Vagina (tissue), 2 donors: ENCODE measurements at regions not wholly inside any gene's neighbourhood (a gene's known extent, or its start where the extent isn't known, plus 50 kb on each side); places are given as distances from the start of the nearest gene placed in this dataset.

Experiments
- DNase-seq, 2 donors: peaks; one replicate each; pipeline ENCODE4 v3.0.0-alpha.2; 2017; ENCODE audit errors: extremely low spot score in 2 of 2
- H3K27ac ChIP-seq: fragments of 200-600 bp; sonication (generic); one replicate; pipeline ENCODE4 v1.5.1; 2019
- H3K27me3 ChIP-seq: fragments of 200-600 bp; sonication (generic); one replicate; pipeline ENCODE4 v1.5.1; 2019
- H3K36me3 ChIP-seq, 2 donors: fragments of 200-600 bp; sonication (generic); one replicate each; pipeline ENCODE4 v1.5.1; 2017 to 2019
- H3K4me1 ChIP-seq: fragments of 200-600 bp; sonication (generic); one replicate; pipeline ENCODE4 v1.5.1; 2019
- H3K4me3 ChIP-seq, 2 donors: fragments of 200-600 bp; sonication (generic); 1 replicate in 1 of 2; 2 replicates in 1 of 2; pipeline ENCODE4 v1.5.1; 2016 to 2019
- H3K9me3 ChIP-seq: fragments of 200-600 bp; sonication (generic); one replicate; pipeline ENCODE4 v1.5.1; 2019
- POLR2A ChIP-seq, 2 donors: fragments of 450-650 bp; IDR thresholded peaks; one replicate each; pipeline ENCODE4 v1.6.1; 2017; ENCODE audit warnings: antibody characterized with exemption in 2 of 2, mild to moderate bottlenecking in 2 of 2, moderate library complexity in 2 of 2
- POLR2AphosphoS5 ChIP-seq, 2 donors: sonication (generic); formaldehyde crosslinking; IDR thresholded peaks; one replicate each; pipeline ENCODE4 v1.9.0; 2017; ENCODE audit warnings: antibody characterized with exemption in 2 of 2, mild to moderate bottlenecking in 2 of 2, low read depth in 1 of 2; ENCODE audit not compliant: insufficient read depth in 1 of 2
- intact Hi-C: fragments of 100-400 bp; cut with DNase I; formaldehyde crosslinking; loops from one replicate; pipeline ENCODE4 v1.15.1; 2023
- TF ChIP-seq, protein P1 (sequence below), 3 experiments: fragments of 450-650 bp in 2 of 3; fragments of 200-600 bp in 1 of 3; sonication (generic) in 1 of 3; IDR thresholded peaks; one replicate each; pipeline ENCODE4 v1.5.1; 2017 to 2019; ENCODE audit warnings: antibody characterized with exemption in 3 of 3, mild to moderate bottlenecking in 2 of 3, moderate library complexity in 2 of 3

DNA sequence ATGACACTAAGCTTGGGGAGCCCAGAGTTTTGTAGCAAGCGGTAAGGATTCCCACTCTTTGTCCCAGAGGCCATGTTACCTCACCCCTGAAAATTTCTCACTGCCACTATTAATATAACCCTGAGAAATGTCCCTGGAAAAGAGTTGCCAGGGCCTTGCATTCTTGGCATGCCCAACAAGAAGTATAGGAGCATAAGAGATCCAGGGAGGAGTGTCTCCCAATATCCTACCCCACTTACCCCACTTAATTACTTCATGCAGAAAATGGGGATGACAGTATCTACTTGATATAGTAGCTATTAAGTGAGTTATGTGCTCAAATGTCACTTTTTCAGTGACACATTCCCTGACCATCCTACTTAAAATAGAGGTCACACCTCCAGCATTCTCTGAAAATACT, 120.5 kb upstream of the C1GALT1C1 start:
- no peak overlapping the region for H3K27ac ChIP-seq
- no peak overlapping the region for H3K4me3 ChIP-seq
- no peaks in the 10 kb centered on the region for H3K9me3 ChIP-seq
- intact Hi-C loops, result no loop called here
- H3K4me1 ChIP-seq, result no peaks in the 10 kb centered on the region
- no peaks in the 10 kb centered on the region for H3K36me3 ChIP-seq
- no peak for DNase-seq
- H3K27me3 ChIP-seq, result no peaks in the 10 kb centered on the region
- no peak for TF ChIP-seq POLR2A (IDR thresholded peaks at IDR 0.05)
- TF ChIP-seq POLR2AphosphoS5 (IDR thresholded peaks at IDR 0.05; ENCODE audit: insufficient read depth in 1 of 2, low read depth in 1 of 2), result no peak
- TF ChIP-seq, protein P1, sequence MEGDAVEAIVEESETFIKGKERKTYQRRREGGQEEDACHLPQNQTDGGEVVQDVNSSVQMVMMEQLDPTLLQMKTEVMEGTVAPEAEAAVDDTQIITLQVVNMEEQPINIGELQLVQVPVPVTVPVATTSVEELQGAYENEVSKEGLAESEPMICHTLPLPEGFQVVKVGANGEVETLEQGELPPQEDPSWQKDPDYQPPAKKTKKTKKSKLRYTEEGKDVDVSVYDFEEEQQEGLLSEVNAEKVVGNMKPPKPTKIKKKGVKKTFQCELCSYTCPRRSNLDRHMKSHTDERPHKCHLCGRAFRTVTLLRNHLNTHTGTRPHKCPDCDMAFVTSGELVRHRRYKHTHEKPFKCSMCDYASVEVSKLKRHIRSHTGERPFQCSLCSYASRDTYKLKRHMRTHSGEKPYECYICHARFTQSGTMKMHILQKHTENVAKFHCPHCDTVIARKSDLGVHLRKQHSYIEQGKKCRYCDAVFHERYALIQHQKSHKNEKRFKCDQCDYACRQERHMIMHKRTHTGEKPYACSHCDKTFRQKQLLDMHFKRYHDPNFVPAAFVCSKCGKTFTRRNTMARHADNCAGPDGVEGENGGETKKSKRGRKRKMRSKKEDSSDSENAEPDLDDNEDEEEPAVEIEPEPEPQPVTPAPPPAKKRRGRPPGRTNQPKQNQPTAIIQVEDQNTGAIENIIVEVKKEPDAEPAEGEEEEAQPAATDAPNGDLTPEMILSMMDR (IDR thresholded peaks at IDR 0.05), result no peak

DNA sequence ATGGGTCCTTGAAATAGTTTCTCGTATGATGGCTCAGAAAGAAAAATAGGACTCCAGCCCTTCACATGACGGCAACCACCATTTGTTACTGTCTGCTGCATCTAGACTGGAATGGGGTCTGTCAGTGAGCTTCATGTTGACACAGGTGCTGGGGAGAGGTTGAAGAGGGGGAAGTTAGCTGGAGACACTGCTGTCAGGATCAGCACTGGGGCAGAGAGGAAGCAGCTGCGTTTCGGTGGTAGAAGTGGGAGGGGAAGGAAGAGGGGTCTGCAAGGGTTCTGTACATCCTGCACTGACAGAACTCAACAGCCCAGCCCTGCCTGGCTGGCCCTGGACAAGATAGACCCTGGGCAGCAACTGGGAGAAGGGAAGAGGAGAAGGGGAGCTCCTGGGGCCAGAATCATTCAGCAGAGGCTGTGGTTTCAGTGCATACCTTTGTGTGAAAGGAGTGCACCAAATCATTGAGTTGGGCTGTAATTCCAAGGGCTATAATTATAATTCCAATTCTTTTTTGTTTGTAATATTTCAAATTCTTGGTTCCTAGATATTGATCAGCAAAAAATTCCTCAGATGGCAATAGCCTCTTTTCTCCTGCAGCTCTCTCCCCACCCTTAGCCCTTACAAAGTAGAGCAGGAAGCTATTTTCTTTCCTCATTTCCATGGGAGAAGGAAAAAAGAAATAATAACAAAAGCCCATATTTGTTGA, 119.4 kb upstream of the C1GALT1C1 start:
- Histone ChIP-seq H3K9me3 (no peaks in the 10 kb centered on the region), H3K27me3 (no peaks in the 10 kb centered on the region), H3K4me3 (no peak overlapping the region), H3K4me1 (no peaks in the 10 kb centered on the region), H3K27ac (no peak overlapping the region), H3K36me3 (no peaks in the 10 kb centered on the region)
- TF ChIP-seq POLR2AphosphoS5 (IDR thresholded peaks at IDR 0.05; ENCODE audit: insufficient read depth in 1 of 2, low read depth in 1 of 2) (no peak), POLR2A (IDR thresholded peaks at IDR 0.05) (no peak)
- TF ChIP-seq, protein P1 (IDR thresholded peaks at IDR 0.05), result no peak
- intact Hi-C loops, result no loop called here
- DNase-seq, result no peak

DNA sequence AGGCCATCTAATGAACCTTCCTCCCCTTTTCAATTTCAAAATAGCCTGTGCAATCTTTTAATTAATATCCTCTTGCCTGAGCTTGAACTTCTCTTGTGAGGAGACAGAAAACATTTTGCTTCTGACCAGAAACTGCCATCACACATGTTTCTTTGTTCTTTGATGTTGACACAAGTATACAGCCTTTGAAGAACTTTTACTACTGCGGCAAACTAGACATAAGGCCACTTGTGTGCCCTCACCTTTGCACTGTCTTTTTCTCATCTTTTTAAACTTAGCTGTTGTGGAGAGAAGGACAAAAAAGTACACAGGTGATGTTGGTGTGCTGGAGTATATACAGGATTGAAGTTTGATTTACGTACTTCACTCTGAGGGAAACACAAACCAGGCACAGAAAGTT, 116.3 kb upstream of the C1GALT1C1 start:
- Histone ChIP-seq H3K27ac (no peak overlapping the region), H3K27me3 (no peaks in the 10 kb centered on the region), H3K9me3 (no peaks in the 10 kb centered on the region), H3K4me3 (no peak overlapping the region), H3K36me3 (no peaks in the 10 kb centered on the region), H3K4me1 (no peaks in the 10 kb centered on the region)
- no peak for DNase-seq
- TF ChIP-seq, protein P1 (IDR thresholded peaks at IDR 0.05), result no peak
- TF ChIP-seq POLR2A (IDR thresholded peaks at IDR 0.05), result no peak
- TF ChIP-seq POLR2AphosphoS5 (IDR thresholded peaks at IDR 0.05; ENCODE audit: insufficient read depth in 1 of 2, low read depth in 1 of 2), result no peak
- intact Hi-C loops, result no loop called here

DNA sequence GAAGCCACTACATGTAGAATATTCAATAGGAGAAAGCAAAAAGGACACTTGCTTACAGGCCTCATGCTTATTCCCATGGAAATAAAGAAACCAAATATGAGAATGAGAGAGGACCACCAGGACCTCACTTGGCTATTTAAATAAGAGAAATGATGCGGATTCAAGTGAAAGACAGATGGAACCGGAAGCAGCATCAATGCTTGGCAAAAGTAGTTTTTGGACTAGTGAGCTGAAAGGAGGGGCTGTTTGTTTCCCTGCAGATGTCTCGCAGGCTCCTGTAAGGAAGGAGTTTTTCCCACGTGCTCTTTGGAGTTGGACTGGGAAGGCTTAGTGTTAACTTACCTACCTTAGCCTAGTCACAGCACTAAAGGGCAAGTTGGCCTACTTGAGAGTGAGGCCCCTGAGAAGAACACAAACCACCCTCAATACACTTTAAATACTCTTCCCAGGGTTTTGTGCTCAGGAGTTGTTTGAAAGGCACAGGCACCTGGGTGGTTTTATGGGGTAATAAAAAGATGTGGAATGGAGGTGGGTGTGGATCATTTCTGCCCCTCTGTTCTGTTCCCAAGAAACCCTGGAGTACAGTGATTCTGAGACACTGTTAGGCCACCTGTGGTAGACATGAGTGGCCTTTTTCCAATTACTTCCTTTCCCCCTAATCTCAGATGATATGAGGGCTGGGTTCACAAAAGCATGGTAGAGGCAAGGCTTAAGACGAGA, 113.3 kb upstream of the C1GALT1C1 start:
- intact Hi-C loops, result no loop called here
- H3K27ac ChIP-seq, result no peak overlapping the region
- no peaks in the 10 kb centered on the region for H3K4me1 ChIP-seq
- H3K4me3 ChIP-seq, result no peak overlapping the region
- no peak for TF ChIP-seq POLR2A (IDR thresholded peaks at IDR 0.05)
- TF ChIP-seq, protein P1 (IDR thresholded peaks at IDR 0.05), result no peak
- TF ChIP-seq POLR2AphosphoS5 (IDR thresholded peaks at IDR 0.05; ENCODE audit: insufficient read depth in 1 of 2, low read depth in 1 of 2), result no peak
- no peaks in the 10 kb centered on the region for H3K27me3 ChIP-seq
- H3K9me3 ChIP-seq, result no peaks in the 10 kb centered on the region
- no peak for DNase-seq
- H3K36me3 ChIP-seq, result no peaks in the 10 kb centered on the region

DNA sequence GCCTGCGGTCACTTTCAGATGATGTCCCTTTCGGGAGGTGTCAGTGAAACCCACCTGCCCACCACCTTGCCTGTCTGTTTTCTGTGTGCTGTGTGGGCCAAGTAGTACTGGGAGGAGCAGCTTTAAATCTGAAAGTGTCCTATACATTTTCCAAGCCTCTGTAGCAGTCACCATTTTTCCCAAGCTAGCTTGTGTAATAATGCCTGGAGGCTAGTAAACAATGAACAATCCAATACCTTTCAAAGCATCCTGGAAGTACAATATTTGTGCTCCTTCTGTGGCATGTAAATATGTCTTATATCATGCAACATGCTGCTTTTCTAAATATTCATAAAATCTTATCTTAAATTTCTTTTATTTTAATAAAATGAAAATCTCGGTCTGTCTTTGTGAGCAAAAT, 111.6 kb upstream of the C1GALT1C1 start:
- Histone ChIP-seq H3K36me3 (no peaks in the 10 kb centered on the region), H3K27ac (no peak overlapping the region), H3K27me3 (no peaks in the 10 kb centered on the region), H3K9me3 (no peaks in the 10 kb centered on the region), H3K4me1 (no peaks in the 10 kb centered on the region), H3K4me3 (no peak overlapping the region)
- TF ChIP-seq, protein P1 (IDR thresholded peaks at IDR 0.05), result no peak
- no peak for TF ChIP-seq POLR2A (IDR thresholded peaks at IDR 0.05)
- TF ChIP-seq POLR2AphosphoS5 (IDR thresholded peaks at IDR 0.05; ENCODE audit: insufficient read depth in 1 of 2, low read depth in 1 of 2), result no peak
- intact Hi-C loops, result no loop called here
- no peak for DNase-seq
